ENCODE measurements at regions not wholly inside any gene's neighbourhood (a gene's known extent, or its start where the extent isn't known, plus 50 kb on each side); places are given as distances from the start of the nearest gene placed in this dataset.

GRCh38 chr5:124061663-124062062, 549.7 kb downstream of the CSNK1G3 start:
- TF ChIP-seq CREB5 (CRISPR knock-in tag; IDR thresholded peaks at IDR 0.05; ENCODE audit: low read depth) (no peak), SNAI2 (CRISPR knock-in tag; IDR thresholded peaks at IDR 0.05) (no peak), ARNTL (CRISPR knock-in tag; IDR thresholded peaks at IDR 0.05; ENCODE audit: borderline replicate concordance, low read depth) (no peak), ZFP3 (CRISPR knock-in tag; IDR thresholded peaks at IDR 0.05) (no peak), ISL1 (CRISPR knock-in tag; IDR thresholded peaks at IDR 0.05) (peak; percentile 72), ZC3H10 (CRISPR knock-in tag; IDR thresholded peaks at IDR 0.05) (no peak), ZNF70 (CRISPR knock-in tag; IDR thresholded peaks at IDR 0.05) (no peak), CSDC2 (CRISPR knock-in tag; IDR thresholded peaks at IDR 0.05) (no peak), ZNF565 (CRISPR knock-in tag; conservative IDR thresholded peaks at IDR 0.05; ENCODE audit: low read depth) (no peak), ESRRG (CRISPR knock-in tag; IDR thresholded peaks at IDR 0.05) (no peak), TOX (CRISPR knock-in tag; IDR thresholded peaks at IDR 0.05; ENCODE audit: borderline replicate concordance) (no peak)
- TF ChIP-seq, protein P1, sequence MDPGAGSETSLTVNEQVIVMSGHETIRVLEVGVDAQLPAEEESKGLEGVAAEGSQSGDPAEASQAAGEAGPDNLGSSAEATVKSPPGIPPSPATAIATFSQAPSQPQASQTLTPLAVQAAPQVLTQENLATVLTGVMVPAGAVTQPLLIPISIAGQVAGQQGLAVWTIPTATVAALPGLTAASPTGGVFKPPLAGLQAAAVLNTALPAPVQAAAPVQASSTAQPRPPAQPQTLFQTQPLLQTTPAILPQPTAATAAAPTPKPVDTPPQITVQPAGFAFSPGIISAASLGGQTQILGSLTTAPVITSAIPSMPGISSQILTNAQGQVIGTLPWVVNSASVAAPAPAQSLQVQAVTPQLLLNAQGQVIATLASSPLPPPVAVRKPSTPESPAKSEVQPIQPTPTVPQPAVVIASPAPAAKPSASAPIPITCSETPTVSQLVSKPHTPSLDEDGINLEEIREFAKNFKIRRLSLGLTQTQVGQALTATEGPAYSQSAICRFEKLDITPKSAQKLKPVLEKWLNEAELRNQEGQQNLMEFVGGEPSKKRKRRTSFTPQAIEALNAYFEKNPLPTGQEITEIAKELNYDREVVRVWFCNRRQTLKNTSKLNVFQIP (CRISPR knock-in tag; IDR thresholded peaks at IDR 0.05; ENCODE audit: borderline replicate concordance, low read depth): no peak
- TF ChIP-seq, protein P2, sequence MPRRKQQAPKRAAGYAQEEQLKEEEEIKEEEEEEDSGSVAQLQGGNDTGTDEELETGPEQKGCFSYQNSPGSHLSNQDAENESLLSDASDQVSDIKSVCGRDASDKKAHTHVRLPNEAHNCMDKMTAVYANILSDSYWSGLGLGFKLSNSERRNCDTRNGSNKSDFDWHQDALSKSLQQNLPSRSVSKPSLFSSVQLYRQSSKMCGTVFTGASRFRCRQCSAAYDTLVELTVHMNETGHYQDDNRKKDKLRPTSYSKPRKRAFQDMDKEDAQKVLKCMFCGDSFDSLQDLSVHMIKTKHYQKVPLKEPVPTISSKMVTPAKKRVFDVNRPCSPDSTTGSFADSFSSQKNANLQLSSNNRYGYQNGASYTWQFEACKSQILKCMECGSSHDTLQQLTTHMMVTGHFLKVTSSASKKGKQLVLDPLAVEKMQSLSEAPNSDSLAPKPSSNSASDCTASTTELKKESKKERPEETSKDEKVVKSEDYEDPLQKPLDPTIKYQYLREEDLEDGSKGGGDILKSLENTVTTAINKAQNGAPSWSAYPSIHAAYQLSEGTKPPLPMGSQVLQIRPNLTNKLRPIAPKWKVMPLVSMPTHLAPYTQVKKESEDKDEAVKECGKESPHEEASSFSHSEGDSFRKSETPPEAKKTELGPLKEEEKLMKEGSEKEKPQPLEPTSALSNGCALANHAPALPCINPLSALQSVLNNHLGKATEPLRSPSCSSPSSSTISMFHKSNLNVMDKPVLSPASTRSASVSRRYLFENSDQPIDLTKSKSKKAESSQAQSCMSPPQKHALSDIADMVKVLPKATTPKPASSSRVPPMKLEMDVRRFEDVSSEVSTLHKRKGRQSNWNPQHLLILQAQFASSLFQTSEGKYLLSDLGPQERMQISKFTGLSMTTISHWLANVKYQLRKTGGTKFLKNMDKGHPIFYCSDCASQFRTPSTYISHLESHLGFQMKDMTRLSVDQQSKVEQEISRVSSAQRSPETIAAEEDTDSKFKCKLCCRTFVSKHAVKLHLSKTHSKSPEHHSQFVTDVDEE (CRISPR knock-in tag; IDR thresholded peaks at IDR 0.05): no peak
